HG03066 (cell line): ENCODE measurements at regions not wholly inside any gene's neighbourhood (a gene's known extent, or its start where the extent isn't known, plus 50 kb on each side); places are given as distances from the start of the nearest gene placed in this dataset.

Experiments used
- ATAC-seq: cut with Tn5 transposase; IDR thresholded peaks from one replicate; pipeline ENCODE4 v1.9.1; 2021; ENCODE audit warnings: low read depth; ENCODE audit not compliant: unreplicated experiment

DNA sequence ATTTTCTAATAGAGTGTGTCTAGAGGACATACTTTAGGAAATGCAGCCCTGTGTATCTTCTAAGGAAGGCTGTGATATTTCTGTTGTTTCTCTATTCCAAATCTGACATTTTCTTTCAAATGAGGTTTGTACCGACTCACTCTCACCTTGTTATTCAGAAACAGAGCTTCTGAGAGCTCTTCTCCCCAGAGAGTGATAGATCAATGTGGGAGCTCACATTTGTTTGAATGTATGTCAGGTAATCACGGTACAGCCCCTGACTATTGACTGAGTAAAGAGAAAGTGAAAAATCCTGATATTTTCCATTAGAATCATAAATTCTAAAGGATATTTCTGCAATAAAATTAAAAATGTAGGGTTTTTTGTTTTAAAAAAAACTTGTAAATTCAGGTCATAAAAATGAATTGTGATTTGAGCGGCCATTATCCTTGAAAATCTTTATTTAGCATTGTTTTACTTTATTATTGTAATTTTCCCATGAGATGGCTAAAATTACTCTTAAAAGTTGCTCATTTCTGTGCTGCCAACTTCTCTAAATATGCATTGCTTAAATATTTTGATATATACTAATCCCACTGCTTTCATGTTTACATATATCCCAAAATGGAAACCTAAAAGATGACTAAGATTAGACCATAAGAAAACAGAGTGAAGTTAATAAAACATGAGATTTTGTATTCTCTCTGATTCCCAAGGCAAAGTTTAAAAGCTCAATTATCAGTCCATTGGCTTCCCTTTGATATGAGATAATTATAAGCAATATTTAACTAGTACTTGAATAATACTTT, 1226.8 kb upstream of the CITED2 start:
- no peak for ATAC-seq

DNA sequence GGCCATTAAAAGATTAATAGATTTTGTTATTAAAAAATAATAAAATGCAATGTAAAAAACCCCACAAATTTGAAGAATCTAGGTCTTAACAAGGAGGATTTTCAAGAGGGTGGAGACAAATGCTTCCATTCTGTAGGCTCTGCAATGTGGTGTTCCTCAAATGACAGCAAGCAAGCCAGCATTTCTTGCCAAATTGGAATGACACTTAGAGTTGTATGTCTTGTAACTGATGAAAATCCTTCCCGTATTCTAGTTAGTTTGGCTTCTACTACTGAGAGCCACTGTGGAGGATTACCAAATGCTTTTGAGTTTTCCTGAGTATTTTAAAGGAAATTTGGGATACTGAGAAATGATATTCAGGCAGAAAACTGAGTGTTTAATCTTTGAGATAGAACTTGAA, 1225.5 kb upstream of the CITED2 start:
- ATAC-seq, result no peak

DNA sequence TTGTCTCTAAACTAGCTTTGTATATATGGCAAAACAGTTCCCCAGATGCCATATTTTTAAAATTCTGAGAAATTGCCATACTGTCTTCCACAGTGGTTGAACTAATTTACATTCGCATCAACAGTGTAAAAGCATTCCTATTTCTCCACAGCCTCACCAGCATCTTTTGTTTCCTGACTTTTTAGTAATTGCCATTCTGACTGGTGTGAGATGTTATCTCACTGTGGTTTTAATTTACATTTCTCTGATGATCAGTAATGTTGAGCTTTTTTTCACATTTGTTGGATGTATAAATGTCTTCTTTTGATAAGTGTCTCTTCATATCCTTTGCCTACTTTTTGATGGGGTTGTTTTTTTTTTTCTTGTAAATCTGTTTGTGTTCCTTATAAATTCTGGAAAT, 1222.7 kb upstream of the CITED2 start:
- ATAC-seq, result no peak

- no peak for ATAC-seq
These were observed 1220.3 kb upstream of the CITED2 start for GRCh38 chr6:140594806-140595128.

- no peak for ATAC-seq
These were observed 1218.4 kb upstream of the CITED2 start for GRCh38 chr6:140592877-140593276.

- ATAC-seq, result no peak
These were observed 1216.2 kb upstream of the CITED2 start for GRCh38 chr6:140590641-140591040.

- ATAC-seq, result peak; percentile 59
These were observed 1212.1 kb upstream of the CITED2 start for GRCh38 chr6:140586426-140587061.

- no peak for ATAC-seq
These were observed 1207.2 kb upstream of the CITED2 start for GRCh38 chr6:140581601-140582000.

GRCh38 chr6:140579918-140580317, 1205.5 kb upstream of the CITED2 start:
- ATAC-seq, result no peak

GRCh38 chr6:140576004-140576555, 1201.6 kb upstream of the CITED2 start:
- no peak for ATAC-seq

DNA sequence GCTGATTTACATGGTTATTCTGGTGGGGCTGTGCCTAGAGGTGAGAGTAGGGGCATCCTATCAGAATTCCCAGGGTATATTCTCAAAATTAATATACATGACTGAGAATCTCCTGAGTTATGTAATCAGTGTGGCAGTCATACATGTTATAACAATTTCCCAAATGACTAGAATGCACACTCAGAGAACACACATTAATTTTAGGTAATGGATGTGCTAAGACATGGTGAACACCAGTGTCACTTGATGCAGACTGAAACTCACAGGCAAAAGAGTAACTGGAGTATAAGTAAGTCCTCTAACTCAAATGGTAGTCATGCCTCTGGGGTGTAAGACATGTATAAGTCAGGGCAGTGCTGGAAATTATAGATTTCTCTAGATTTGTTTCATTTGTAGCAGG, 1198.4 kb upstream of the CITED2 start:
- ATAC-seq, result no peak

GRCh38 chr6:140572129-140572528, 1197.7 kb upstream of the CITED2 start:
- ATAC-seq, result no peak

- ATAC-seq, result no peak
These were observed 1196.7 kb upstream of the CITED2 start for GRCh38 chr6:140571145-140571544.

DNA sequence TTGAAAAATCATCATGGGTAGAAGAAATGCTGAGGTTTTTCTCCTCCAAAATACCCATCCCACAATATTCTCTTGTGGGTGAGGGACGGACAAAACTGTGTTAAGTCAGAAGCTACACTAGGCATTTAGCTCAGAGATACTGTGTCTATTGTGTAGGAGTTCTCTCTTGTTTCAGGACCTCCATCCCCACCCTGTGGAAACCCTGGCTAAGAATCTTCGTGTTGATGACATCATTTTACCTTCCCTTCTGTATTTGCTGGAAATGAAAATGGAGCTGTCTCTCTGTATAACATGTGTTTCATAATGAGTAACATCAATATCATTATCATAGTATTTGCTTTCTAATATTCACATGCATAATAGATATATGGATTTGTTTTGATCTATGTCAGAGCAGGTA, 1193.0 kb upstream of the CITED2 start:
- no peak for ATAC-seq

DNA sequence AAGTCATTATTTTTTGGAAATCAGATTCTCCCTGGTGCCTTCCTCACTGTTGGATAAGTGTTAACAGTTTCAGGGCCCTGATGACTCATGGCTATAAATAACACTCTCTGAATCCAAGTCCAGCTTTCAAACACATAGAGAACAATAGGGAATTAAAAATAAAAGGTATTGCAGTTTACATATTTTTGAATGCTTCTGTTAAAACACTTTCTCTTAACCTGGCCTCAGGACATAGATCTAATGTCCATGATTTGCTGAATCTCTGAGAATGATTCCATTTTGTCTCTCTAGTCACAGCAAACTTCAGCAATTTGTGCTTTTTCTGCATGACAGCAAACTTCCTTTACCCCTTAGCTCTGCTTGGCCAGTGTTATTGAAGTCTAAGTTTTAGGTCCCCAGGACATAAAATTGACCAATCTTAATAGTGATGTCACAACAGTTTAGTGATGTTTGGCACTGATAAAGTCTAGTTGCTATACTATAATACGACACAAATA, 1192.4 kb upstream of the CITED2 start:
- no peak for ATAC-seq

DNA sequence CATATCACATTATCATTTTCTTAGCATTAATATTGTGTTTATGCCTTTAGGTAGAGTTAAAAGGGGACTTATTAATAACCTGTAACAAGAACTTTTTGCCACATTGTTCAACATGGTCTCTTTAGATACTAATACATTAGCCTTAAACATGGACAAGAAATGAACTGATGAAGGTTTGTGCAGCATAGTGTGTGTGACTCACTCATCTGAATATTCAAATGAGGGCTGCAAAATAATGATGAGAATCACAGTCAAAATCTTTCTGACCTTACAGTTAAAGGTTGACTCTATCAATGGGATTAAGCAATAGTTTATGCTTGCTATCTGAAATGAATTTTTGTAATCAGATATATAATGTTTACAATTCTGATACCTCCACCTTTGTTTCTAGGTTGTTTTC, 1189.3 kb upstream of the CITED2 start:
- ATAC-seq, result no peak

DNA sequence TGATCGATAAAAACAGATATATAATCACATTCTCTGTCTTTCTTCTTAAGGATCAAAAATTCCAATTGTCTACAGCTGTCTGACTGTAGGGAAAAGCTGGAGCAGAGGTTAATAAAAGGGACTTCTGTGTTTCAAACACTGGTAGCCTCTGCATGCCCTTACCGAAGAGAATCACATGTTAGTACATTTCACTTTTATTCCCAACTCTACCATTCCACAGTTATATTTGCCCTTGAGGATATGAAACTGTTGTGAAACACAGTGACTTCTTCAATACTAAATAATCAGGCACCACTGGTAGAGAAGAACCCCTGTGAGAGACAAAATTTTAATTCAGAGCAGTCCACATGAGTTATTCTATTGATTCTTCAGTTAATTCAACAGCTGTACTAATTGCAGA, 1187.3 kb upstream of the CITED2 start:
- ATAC-seq, result no peak

DNA sequence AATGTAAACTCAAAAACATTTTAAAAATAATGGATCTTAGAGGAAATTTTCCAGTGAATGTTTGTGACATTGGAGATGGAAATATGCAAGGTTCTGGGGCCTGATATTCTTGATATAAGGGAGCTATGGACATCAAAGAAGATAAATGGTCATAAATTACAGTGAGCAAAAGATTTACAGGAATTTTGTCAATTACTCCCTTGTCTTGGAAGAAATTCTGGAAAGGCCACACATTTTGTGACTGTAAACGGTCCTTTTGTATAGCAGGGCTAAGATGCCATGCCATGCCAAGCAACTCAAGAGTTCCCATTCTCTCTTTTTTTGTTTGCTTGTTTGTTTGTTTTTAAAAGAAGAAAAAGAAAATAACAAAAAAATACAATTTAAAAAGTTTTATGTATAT, 1186.2 kb upstream of the CITED2 start:
- ATAC-seq, result no peak

DNA sequence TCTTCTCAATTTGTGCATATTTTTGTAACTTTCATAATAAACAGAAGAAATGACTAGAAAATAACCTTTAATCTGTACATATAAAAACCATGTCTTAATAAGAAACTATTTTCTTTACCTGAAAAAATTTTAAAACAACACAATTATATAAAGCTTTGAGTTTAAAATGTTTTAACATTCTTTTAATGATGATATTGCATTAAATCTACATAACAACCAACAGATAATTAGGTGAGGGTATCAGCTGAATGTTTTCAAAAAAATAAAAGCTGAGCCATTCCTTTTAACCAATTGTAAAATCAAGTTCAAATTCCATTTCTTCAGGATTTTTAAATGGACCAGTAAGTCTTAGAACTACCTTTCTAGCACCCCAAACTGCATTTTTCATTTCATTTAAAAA, 1185.0 kb upstream of the CITED2 start:
- ATAC-seq, result no peak

DNA sequence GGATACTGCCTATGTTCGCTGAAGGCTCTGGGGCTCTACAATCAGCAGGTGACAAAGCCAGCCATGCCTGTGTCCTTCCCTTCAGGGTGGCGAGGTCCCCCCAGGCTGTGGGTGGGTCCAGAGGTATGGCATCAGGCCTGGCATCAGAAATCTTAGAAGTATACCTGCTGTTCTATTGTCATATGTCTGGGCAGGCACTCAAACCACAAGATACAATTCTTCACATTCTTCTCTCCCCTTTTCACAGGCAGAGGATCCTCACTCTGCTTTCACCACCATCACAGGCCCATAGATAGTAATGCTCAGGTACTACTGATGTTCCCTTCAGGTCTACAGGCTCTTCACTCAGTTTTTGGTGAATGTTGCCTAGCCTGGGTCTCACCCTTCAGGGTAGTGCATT, 1180.0 kb upstream of the CITED2 start:
- no peak for ATAC-seq

GRCh38 chr6:140548366-140548765, 1173.9 kb upstream of the CITED2 start:
- ATAC-seq, result no peak

DNA sequence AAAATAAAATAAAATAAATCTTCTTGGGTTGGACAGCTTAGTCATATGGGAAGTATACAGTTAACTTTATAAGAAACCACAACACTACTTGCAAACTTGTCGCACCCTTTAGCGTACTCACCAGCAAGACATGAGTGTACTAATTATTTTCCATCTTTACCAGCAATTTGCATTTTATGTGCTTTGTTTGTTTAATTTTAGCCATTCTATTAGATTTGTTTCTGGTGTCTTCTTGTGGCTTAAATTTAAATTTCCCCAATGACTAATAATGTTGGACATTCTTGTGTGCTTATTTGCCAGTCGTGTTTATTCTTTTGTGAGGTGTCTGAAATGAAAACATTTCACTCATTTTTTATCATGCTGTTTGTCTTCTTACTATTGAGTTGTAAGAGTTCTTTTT, 1172.2 kb upstream of the CITED2 start:
- no peak for ATAC-seq
